ENCODE measurements at regions not wholly inside any gene's neighbourhood (a gene's known extent, or its start where the extent isn't known, plus 50 kb on each side); places are given as distances from the start of the nearest gene placed in this dataset.

DNA sequence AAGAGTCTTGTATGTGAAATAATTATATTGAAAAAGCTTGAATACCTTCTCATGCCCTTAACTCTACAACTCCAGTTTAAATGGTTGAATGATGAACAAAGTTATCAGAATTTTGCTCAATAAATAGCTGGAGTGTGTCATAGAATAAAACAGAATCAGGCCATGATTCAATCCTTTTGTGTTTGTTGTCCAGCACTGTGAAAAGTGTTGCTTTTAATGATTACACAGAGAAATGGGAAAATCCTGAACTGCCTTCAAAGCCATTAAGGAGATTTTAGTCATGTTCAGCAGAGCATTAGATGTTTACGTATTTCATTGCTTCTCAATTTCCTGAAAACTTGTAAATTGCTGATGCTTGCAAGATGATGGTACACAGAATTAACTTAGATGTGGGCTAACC, 262.9 kb upstream of the BTBD3 start:
- Histone ChIP-seq H3K27ac (no peak overlapping the region), H3K27me3 (no peaks in the 10 kb centered on the region), H3K9me3 (no peaks in the 10 kb centered on the region), H3K36me3 (no peaks in the 10 kb centered on the region), H3K4me1 (no peaks in the 10 kb centered on the region), H3K4me3 (no peak overlapping the region)
- DNase-seq = no peak
- TF ChIP-seq, protein P1, sequence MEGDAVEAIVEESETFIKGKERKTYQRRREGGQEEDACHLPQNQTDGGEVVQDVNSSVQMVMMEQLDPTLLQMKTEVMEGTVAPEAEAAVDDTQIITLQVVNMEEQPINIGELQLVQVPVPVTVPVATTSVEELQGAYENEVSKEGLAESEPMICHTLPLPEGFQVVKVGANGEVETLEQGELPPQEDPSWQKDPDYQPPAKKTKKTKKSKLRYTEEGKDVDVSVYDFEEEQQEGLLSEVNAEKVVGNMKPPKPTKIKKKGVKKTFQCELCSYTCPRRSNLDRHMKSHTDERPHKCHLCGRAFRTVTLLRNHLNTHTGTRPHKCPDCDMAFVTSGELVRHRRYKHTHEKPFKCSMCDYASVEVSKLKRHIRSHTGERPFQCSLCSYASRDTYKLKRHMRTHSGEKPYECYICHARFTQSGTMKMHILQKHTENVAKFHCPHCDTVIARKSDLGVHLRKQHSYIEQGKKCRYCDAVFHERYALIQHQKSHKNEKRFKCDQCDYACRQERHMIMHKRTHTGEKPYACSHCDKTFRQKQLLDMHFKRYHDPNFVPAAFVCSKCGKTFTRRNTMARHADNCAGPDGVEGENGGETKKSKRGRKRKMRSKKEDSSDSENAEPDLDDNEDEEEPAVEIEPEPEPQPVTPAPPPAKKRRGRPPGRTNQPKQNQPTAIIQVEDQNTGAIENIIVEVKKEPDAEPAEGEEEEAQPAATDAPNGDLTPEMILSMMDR (IDR thresholded peaks at IDR 0.05) = no peak
- no peak for ATAC-seq
- intact Hi-C loops (cut with DNase I) = no loop called here

DNA sequence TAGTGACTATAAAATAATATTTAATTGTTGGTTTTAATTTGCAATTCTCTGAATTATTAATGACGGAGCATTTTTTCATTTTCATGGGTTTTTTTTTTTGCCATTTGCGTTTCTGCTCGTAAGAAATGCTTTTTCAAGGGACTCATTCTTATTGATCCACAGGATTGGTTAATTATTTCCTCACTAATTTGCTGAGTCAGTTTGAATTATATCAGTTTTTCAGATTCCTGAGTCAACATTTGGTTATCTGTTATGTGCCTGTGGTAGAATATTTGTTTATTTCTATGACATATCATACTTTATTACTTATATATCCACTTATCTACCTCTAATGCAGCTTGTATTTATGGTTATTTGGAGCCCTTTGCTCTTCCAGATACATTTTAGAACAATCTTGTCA, 257.0 kb upstream of the BTBD3 start:
- Histone ChIP-seq H3K27ac (no peak overlapping the region), H3K27me3 (no peaks in the 10 kb centered on the region), H3K4me3 (no peak overlapping the region), H3K36me3 (no peaks in the 10 kb centered on the region), H3K9me3 (peaks cover 0 to 5% of the 10 kb centered on the region in 2 donors), H3K4me1 (no peaks in the 10 kb centered on the region)
- intact Hi-C loops (cut with DNase I) = no loop called here
- TF ChIP-seq, protein P1 (IDR thresholded peaks at IDR 0.05) = no peak
- ATAC-seq = no peak
- no peak for DNase-seq

DNA sequence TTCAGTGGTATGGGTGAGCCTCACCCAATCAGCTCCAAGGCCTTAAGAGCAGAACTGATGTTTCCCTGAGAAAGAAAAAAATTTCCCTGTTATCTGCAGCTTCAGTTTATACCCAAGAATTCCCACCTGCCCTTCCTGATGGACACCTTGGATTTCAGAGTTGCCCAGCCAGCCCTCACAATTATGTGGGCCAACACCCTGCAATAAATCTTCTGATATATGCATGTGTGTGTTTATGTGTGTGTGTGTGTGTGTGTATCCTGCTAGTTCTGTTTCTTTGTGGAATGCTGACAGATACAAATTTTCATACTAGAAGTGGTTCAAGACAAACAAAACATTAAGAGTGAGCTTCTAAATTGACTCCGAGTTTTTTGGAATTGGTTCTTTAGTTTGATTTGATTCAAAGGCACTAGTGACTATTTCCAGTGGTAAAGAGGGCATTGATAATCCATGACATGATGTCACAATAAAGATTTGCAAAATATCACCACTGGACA, 246.6 kb upstream of the BTBD3 start:
- Histone ChIP-seq H3K36me3 (no peaks in the 10 kb centered on the region), H3K4me1 (no peaks in the 10 kb centered on the region)

DNA sequence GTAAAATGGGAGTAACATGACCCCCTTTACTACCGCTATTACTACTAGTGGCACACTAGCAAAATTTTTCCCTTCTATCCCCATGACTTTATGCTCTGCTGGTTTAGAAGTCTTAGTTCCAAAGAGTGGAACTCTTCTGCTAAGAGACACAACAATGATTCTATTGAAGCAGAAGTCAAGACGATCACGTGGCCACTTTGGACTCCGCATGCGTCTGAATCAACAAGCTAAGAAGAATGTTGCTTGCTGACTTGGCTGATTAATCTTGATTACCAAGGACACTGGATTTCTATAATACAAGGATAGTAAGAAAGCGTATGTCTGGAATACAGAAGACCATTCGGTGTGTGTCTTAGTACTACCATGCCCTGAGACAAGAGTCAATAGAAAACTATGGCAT, 244.7 kb upstream of the BTBD3 start:
- ATAC-seq = no peak
- TF ChIP-seq, protein P1 (IDR thresholded peaks at IDR 0.05) = no peak
- no peak for DNase-seq
- no peaks in the 10 kb centered on the region for H3K36me3 ChIP-seq
- no peak overlapping the region for H3K4me3 ChIP-seq
- intact Hi-C loops (cut with DNase I) = no loop called here
- no peaks in the 10 kb centered on the region for H3K4me1 ChIP-seq
- H3K27me3 ChIP-seq = no peaks in the 10 kb centered on the region
- no peaks in the 10 kb centered on the region for H3K9me3 ChIP-seq
- no peak overlapping the region for H3K27ac ChIP-seq

More for the DNA sequence above, 246.6 kb upstream of the BTBD3 start:
- Histone ChIP-seq H3K27me3 (no peaks in the 10 kb centered on the region), H3K4me3 (no peak overlapping the region), H3K27ac (no peak overlapping the region), H3K9me3 (no peaks in the 10 kb centered on the region)
- DNase-seq (no peak), ATAC-seq (no peak)
- intact Hi-C loops (cut with DNase I) = no loop called here
- TF ChIP-seq, protein P1 (IDR thresholded peaks at IDR 0.05) = no peak

DNA sequence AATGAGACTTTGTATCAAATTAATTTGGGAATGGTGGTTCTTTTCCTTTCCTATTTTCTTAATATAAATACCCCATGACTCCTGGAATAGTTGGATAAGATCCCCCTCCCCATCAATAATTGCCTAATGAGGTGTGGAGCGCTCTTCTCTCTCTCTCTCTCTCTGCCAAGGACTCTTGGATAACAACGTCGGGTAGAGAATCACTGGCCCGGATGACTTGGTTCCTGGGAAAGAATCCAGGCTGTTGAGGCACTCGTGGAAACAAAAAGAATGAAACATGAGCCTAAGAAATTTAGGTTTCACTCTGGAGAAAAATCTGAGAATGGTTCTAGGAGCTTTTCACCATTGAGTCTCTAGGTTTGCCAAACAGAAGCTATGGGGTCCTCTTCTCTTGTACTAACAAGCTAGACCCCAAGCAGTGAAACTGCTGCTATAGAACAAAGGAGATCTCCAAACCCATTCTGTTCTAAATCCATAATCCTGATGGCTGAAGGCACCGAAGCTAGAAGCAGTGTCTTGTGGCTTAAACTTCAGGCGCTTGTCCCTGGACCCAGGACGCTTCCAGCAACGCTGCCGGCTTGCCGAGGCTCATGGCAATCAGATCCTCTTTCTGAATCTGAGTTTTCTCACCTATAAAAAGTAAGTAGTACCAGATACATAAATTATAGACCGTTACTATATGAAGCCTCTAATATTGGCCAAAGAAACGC, 241.6 kb upstream of the BTBD3 start:
- no peak overlapping the region for H3K27ac ChIP-seq
- no peak for ATAC-seq
- no peaks in the 10 kb centered on the region for H3K27me3 ChIP-seq
- H3K4me1 ChIP-seq = no peaks in the 10 kb centered on the region
- no peaks in the 10 kb centered on the region for H3K36me3 ChIP-seq
- intact Hi-C loops (cut with DNase I) = no loop called here
- no peaks in the 10 kb centered on the region for H3K9me3 ChIP-seq
- no peak for DNase-seq
- TF ChIP-seq, protein P1 (IDR thresholded peaks at IDR 0.05) = no peak
- H3K4me3 ChIP-seq = no peak overlapping the region
